IMR-90 (cell line): ENCODE measurements at regions not wholly inside any gene's neighbourhood (a gene's known extent, or its start where the extent isn't known, plus 50 kb on each side); places are given as distances from the start of the nearest gene placed in this dataset.

ENCODE experiments used
- ATAC-seq: fragments of 200-7000 bp; cut with Tn5 transposase; 2 replicates; pipeline ENCODE4 v1.9.1; 2020; ENCODE audit warnings: low read depth, mild to moderate bottlenecking, moderate library complexity
- BruUV-seq: library from RNA; stranded (reverse); fragments of 400-500 nt; replicated peaks from 2 replicates; lab custom pipeline; 2021; lab: Mats Ljungman, UMichigan
- CTCF ChIA-PET: fragments of 300-600 bp; formaldehyde crosslinking; extraction: SDS; loops from one replicate; lab custom pipeline; 2021; ENCODE audit warnings: antibody characterized with exemption; lab: Yijun Ruan, JAX
- POLR2A ChIA-PET: fragments of 300-600 bp; sonication (Branson Sonifier 250); formaldehyde crosslinking; loops from one replicate; lab custom pipeline; 2022; ENCODE audit warnings: antibody characterized with exemption; ENCODE audit not compliant: unreplicated experiment; lab: Charles Lee
- DNase-seq: peaks from one replicate; pipeline ENCODE4 v3.0.0; 2013
- H2AFZ ChIP-seq: replicated peaks from 2 replicates; pipeline ENCODE3; 2013; ENCODE audit warnings: low read length, mild to moderate bottlenecking; ENCODE audit not compliant: poor library complexity
- H2AK5ac ChIP-seq: 2 replicates; pipeline ENCODE4 v1.6.1; 2013; ENCODE audit warnings: low read depth, low read length, inconsistent platforms
- H2AK9ac ChIP-seq: replicated peaks from 2 replicates; pipeline ENCODE3; 2013; ENCODE audit warnings: mild to moderate bottlenecking, low read depth, low read length, moderate library complexity; ENCODE audit not compliant: poor library complexity
- H2BK120ac ChIP-seq: 2 replicates; pipeline ENCODE4 v1.6.1; 2013; ENCODE audit warnings: low read depth, low read length, inconsistent platforms
- H2BK15ac ChIP-seq: 3 replicates; pipeline ENCODE4 v1.6.1; 2013; ENCODE audit warnings: low read depth, low read length, inconsistent platforms
- H2BK20ac ChIP-seq: 2 replicates; pipeline ENCODE4 v1.6.1; 2013; ENCODE audit warnings: low read depth, mild to moderate bottlenecking, inconsistent platforms, low read length, moderate library complexity
- H2BK5ac ChIP-seq: 2 replicates; pipeline ENCODE4 v1.6.1; 2013; ENCODE audit warnings: mild to moderate bottlenecking, low read depth, low read length, inconsistent platforms; ENCODE audit not compliant: poor library complexity, severe bottlenecking
- H3K14ac ChIP-seq: replicated peaks from 2 replicates; pipeline ENCODE4 v1.6.1; 2013; ENCODE audit warnings: low read depth, low read length, inconsistent platforms
- H3K18ac ChIP-seq: 2 replicates; pipeline ENCODE4 v1.6.1; 2013; ENCODE audit warnings: low read depth, low read length, control low read depth
- H3K23ac ChIP-seq: 2 replicates; pipeline ENCODE4 v1.6.1; 2013; ENCODE audit warnings: low read depth, low read length, inconsistent platforms
- H3K27ac ChIP-seq: 2 replicates; pipeline ENCODE4 v1.5.1; 2013; ENCODE audit warnings: mild to moderate bottlenecking, control low read depth, low read length; ENCODE audit not compliant: insufficient read depth
- H3K27me3 ChIP-seq: 2 replicates; pipeline ENCODE4 v1.6.1; 2013; ENCODE audit warnings: low read length; ENCODE audit not compliant: control insufficient read depth, insufficient read depth
- H3K36me3 ChIP-seq: 2 replicates; pipeline ENCODE4 v1.6.1; 2013; ENCODE audit warnings: low read length, mixed read lengths; ENCODE audit not compliant: control insufficient read depth, insufficient read depth
- H3K4ac ChIP-seq: 2 replicates; pipeline ENCODE4 v1.6.1; 2013; ENCODE audit warnings: low read depth, low read length, inconsistent platforms
- H3K4me1 ChIP-seq: 2 replicates; pipeline ENCODE4 v1.6.1; 2013; ENCODE audit warnings: low read length, mixed read lengths; ENCODE audit not compliant: control insufficient read depth, insufficient read depth
- H3K4me2 ChIP-seq: 2 replicates; pipeline ENCODE4 v1.6.1; 2013; ENCODE audit warnings: low read depth, mild to moderate bottlenecking, control low read depth, low read length, moderate library complexity
- H3K4me3 ChIP-seq: 2 replicates; pipeline ENCODE4 v1.5.1; 2013; ENCODE audit warnings: low read depth, mild to moderate bottlenecking, control low read depth, low read length, moderate library complexity; ENCODE audit not compliant: insufficient read depth
- H3K56ac ChIP-seq: 2 replicates; pipeline ENCODE4 v1.6.1; 2013; ENCODE audit warnings: low read length, inconsistent platforms; ENCODE audit not compliant: insufficient read depth; ENCODE audit errors: extremely low read depth
- H3K79me1 ChIP-seq, 2 experiments: 2 replicates each; pipeline ENCODE4 v1.6.1; 2013; ENCODE audit warnings: low read length in 2 of 2, inconsistent platforms in 1 of 2, low read depth in 1 of 2
- H3K9ac ChIP-seq: 2 replicates; pipeline ENCODE4 v1.6.1; 2013; ENCODE audit warnings: low read depth, low read length, control low read depth
- H3K9me1 ChIP-seq: 2 replicates; pipeline ENCODE4 v1.6.1; 2013; ENCODE audit warnings: low read length, inconsistent platforms; ENCODE audit not compliant: insufficient read depth
- H3K9me3 ChIP-seq: 2 replicates; pipeline ENCODE4 v1.6.1; 2013; ENCODE audit warnings: low read length; ENCODE audit not compliant: control insufficient read depth, insufficient read depth
- H4K20me1 ChIP-seq: 2 replicates; pipeline ENCODE4 v1.6.1; 2013; ENCODE audit warnings: low read length, inconsistent platforms; ENCODE audit not compliant: insufficient read depth
- H4K5ac ChIP-seq: 2 replicates; pipeline ENCODE4 v1.6.1; 2013; ENCODE audit warnings: mild to moderate bottlenecking, low read depth, low read length, control low read depth
- H4K8ac ChIP-seq, 2 experiments: 2 replicates each; pipeline ENCODE4 v1.6.1; 2013; ENCODE audit warnings: low read depth in 2 of 2, low read length in 2 of 2, control low read depth in 1 of 2, inconsistent platforms in 1 of 2
- H4K91ac ChIP-seq: 2 replicates; pipeline ENCODE4 v1.6.1; 2013; ENCODE audit warnings: low read depth, low read length, inconsistent platforms; ENCODE audit not compliant: insufficient read depth
- BHLHE40 ChIP-seq: fragments of 150-350 bp; IDR thresholded peaks from 2 replicates; pipeline ENCODE4 v1.6.1; 2016; ENCODE audit warnings: mild to moderate bottlenecking, low read depth, low read length
- CEBPB ChIP-seq: IDR thresholded peaks from 2 replicates; pipeline ENCODE4 v1.6.1; 2012; ENCODE audit warnings: low read depth, low read length, improper control_type of control experiment
- CHD1 ChIP-seq: IDR thresholded peaks from 2 replicates; pipeline ENCODE4 v1.6.1; 2012; ENCODE audit warnings: low read depth, low read length, improper control_type of control experiment
- CTCF ChIP-seq: conservative IDR thresholded peaks from 2 replicates; pipeline ENCODE4 v1.5.1; 2012; ENCODE audit warnings: mild to moderate bottlenecking, low read depth, low read length, improper control_type of control experiment
- FOS ChIP-seq: fragments of 150-350 bp; IDR thresholded peaks from 2 replicates; pipeline ENCODE4 v1.6.1; 2016; ENCODE audit warnings: low read depth, low read length
- MAFK ChIP-seq: IDR thresholded peaks from 2 replicates; pipeline ENCODE4 v1.6.1; 2012; ENCODE audit warnings: low read depth, low read length, improper control_type of control experiment
- MAZ ChIP-seq: IDR thresholded peaks from 2 replicates; pipeline ENCODE4 v1.6.1; 2012; ENCODE audit warnings: low read depth, mild to moderate bottlenecking, low read length, improper control_type of control experiment, moderate library complexity, borderline replicate concordance
- MXI1 ChIP-seq: IDR thresholded peaks from 2 replicates; pipeline ENCODE4 v1.6.1; 2012; ENCODE audit warnings: low read depth, mild to moderate bottlenecking, low read length, moderate library complexity, borderline replicate concordance
- NFE2L2 ChIP-seq: fragments of 150-350 bp; IDR thresholded peaks from 2 replicates; pipeline ENCODE4 v1.6.1; 2016; ENCODE audit warnings: low read depth, mild to moderate bottlenecking, low read length
- POLR2A ChIP-seq: IDR thresholded peaks from 2 replicates; pipeline ENCODE4 v1.6.1; 2012; ENCODE audit warnings: mild to moderate bottlenecking, low read depth, low read length
- RAD21 ChIP-seq: IDR thresholded peaks from 2 replicates; pipeline ENCODE4 v1.6.1; 2012; ENCODE audit warnings: low read length, improper control_type of control experiment
- RCOR1 ChIP-seq: IDR thresholded peaks from 2 replicates; pipeline ENCODE4 v1.6.1; 2012; ENCODE audit warnings: mild to moderate bottlenecking, low read length, improper control_type of control experiment; ENCODE audit not compliant: insufficient replicate concordance
- RFX5 ChIP-seq: IDR thresholded peaks from 2 replicates; pipeline ENCODE4 v1.8.0; 2012; ENCODE audit warnings: low read depth, mild to moderate bottlenecking, low read length, moderate library complexity
- SMC3 ChIP-seq: fragments of 150-350 bp; IDR thresholded peaks from 2 replicates; pipeline ENCODE4 v1.6.1; 2016; ENCODE audit warnings: low read depth, mild to moderate bottlenecking, antibody characterized with exemption, low read length, moderate library complexity
- WGBS, 2 experiments: methylation state at CpG; one replicate each; pipeline versions ENCODE4 v1.1.5 to v1.1.7; 2013; ENCODE audit warnings: missing lambda C conversion rate in 2 of 2; ENCODE audit not compliant: insufficient read length in 1 of 2; ENCODE audit errors: extremely low coverage in 2 of 2; 5-methylcytosine and 5-hydroxymethylcytosine counted together
- dilution Hi-C: fragments of 300-500 bp; cut with HindIII; formaldehyde crosslinking; loops from one replicate; pipeline ENCODE4 v1.14.3; 2018; ENCODE audit warnings: low sequenced_read_pairs; ENCODE audit not compliant: unreplicated experiment
- in situ Hi-C: fragments of 300-500 bp; cut with MboI; formaldehyde crosslinking; loops from 3 replicates; pipeline ENCODE4 v1.14.3; 2019; ENCODE audit warnings: low sequenced_read_pairs, inconsistent platforms, mixed read lengths
- intact Hi-C: fragments of 100-400 bp; cut with micrococcal nuclease; formaldehyde crosslinking; loops from 2 replicates; pipeline ENCODE4 v1.10.0; 2022
- TF ChIP-seq, protein P1 (sequence below): fragments of 150-350 bp; IDR thresholded peaks from 2 replicates; pipeline ENCODE4 v1.6.1; 2016; ENCODE audit warnings: low read depth, mild to moderate bottlenecking, low read length, moderate library complexity, borderline replicate concordance
- TF ChIP-seq, protein P2 (sequence below): fragments of 150-350 bp; IDR thresholded peaks from 2 replicates; pipeline ENCODE4 v1.6.1; 2017; ENCODE audit warnings: mild to moderate bottlenecking, antibody characterized with exemption, low read length, low read depth

- H2AFZ ChIP-seq = no peak overlapping the region
- H4K5ac ChIP-seq = no peak overlapping the region
- no peak overlapping the region for H3K9ac ChIP-seq
- ChIA-PET POLR2A (no interaction called here), CTCF (no interaction called here)
- TF ChIP-seq POLR2A = no peak
- no peak for TF ChIP-seq MAZ
- no peak for TF ChIP-seq CTCF
- no peak for TF ChIP-seq CEBPB
- no peak for TF ChIP-seq CHD1
- no peak for TF ChIP-seq RAD21
- no peak for TF ChIP-seq NFE2L2
- no peak for TF ChIP-seq RCOR1
- TF ChIP-seq, protein P1, sequence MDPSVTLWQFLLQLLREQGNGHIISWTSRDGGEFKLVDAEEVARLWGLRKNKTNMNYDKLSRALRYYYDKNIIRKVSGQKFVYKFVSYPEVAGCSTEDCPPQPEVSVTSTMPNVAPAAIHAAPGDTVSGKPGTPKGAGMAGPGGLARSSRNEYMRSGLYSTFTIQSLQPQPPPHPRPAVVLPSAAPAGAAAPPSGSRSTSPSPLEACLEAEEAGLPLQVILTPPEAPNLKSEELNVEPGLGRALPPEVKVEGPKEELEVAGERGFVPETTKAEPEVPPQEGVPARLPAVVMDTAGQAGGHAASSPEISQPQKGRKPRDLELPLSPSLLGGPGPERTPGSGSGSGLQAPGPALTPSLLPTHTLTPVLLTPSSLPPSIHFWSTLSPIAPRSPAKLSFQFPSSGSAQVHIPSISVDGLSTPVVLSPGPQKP = no peak
- TF ChIP-seq RFX5 = no peak
- TF ChIP-seq BHLHE40 = no peak
- no peak for TF ChIP-seq SMC3
- no peak for TF ChIP-seq MXI1
- TF ChIP-seq, protein P2, sequence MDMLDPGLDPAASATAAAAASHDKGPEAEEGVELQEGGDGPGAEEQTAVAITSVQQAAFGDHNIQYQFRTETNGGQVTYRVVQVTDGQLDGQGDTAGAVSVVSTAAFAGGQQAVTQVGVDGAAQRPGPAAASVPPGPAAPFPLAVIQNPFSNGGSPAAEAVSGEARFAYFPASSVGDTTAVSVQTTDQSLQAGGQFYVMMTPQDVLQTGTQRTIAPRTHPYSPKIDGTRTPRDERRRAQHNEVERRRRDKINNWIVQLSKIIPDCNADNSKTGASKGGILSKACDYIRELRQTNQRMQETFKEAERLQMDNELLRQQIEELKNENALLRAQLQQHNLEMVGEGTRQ = no peak
- no peak for TF ChIP-seq FOS
- TF ChIP-seq MAFK = no peak
- DNase-seq = no peak
- H3K36me3 ChIP-seq = no peaks in the 10 kb centered on the region
- in situ Hi-C loops = loop anchor here (25.0 kb wide), 1 partner anchor 793 kb away; no protein-coding TSS in a partner anchor
- dilution Hi-C loops = no loop called here
- no peak overlapping the region for H3K18ac ChIP-seq
- BruUV-seq = no TSS peak
- no peak overlapping the region for H2BK120ac ChIP-seq
- H2AK9ac ChIP-seq = no peak overlapping the region
- H2AK5ac ChIP-seq = no peak overlapping the region
- intact Hi-C loops = no loop called here
- no peak overlapping the region for H4K91ac ChIP-seq
- H3K9me1 ChIP-seq = no peaks in the 10 kb centered on the region; the same call in 1 of the 2 replicates
- H2BK20ac ChIP-seq = no peak overlapping the region
- H3K4ac ChIP-seq = no peak overlapping the region
- H3K23ac ChIP-seq = no peak overlapping the region
- ATAC-seq = no peak
- no peak overlapping the region for H3K14ac ChIP-seq
- no peak overlapping the region for H3K4me2 ChIP-seq
- H3K9me3 ChIP-seq = no peaks in the 10 kb centered on the region
- no peak overlapping the region for H3K27ac ChIP-seq
- H2BK15ac ChIP-seq = no peak overlapping the region
- peaks cover 5% of the 10 kb centered on the region; the same call in 1 of the 2 replicates for H3K4me1 ChIP-seq
- H2BK5ac ChIP-seq = no peak overlapping the region
- H3K79me1 ChIP-seq = no peaks in the 10 kb centered on the region
- H4K8ac ChIP-seq = no peak overlapping the region
- no peaks in the 10 kb centered on the region for H4K20me1 ChIP-seq
- no peak overlapping the region for H3K4me3 ChIP-seq
- H3K56ac ChIP-seq = no peak overlapping the region
- no peaks in the 10 kb centered on the region for H3K27me3 ChIP-seq
- WGBS, 2 experiments = 62% methylated on average over 2 of the region's 2 CpGs; no CpG with 5 or more reads in 1 of the 2 experiments
Observed at GRCh38 chr6:82030301-82030700, 217.2 kb downstream of the IBTK start.
